ENCODE measurements at regions not wholly inside any gene's neighbourhood (a gene's known extent, or its start where the extent isn't known, plus 50 kb on each side); places are given as distances from the start of the nearest gene placed in this dataset.

DNA sequence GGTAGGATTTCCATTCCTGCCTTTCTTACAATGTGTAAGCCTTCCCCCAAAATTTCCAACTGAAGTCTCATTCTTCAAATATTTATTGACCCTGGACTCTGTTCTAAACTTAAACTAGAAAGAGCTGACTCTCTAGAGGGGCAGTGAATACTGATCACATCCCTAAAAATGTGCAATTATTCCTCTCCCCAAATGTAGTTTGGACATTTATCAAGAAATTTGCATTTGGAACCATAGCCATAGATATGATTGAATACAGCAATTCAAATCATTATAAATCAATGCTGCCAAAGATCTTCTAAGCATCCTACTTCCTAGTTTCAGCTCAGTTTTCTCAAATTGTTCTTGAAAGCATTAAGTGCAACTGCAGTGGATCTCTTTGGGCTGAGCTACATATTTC is 525.7 kb downstream of the RAB28 start:
- no peak overlapping the region for H3K4me3 ChIP-seq (ENCODE audit: low read depth, low read length)
- no peak overlapping the region for H3K27ac ChIP-seq (ENCODE audit: extremely low read depth, low read depth, low read length)
- TF ChIP-seq ZNF660 (tag by site-specific recombination; IDR thresholded peaks at IDR 0.05) (no peak), ZBTB48 (tag by site-specific recombination; IDR thresholded peaks at IDR 0.05) (no peak), FEZF1 (tag by site-specific recombination; IDR thresholded peaks at IDR 0.05) (no peak), ZNF701 (tag by site-specific recombination; IDR thresholded peaks at IDR 0.05) (no peak), MEIS1 (CRISPR knock-in tag; IDR thresholded peaks at IDR 0.05; ENCODE audit: borderline replicate concordance) (no peak), ZNF214 (tag by site-specific recombination; IDR thresholded peaks at IDR 0.05; ENCODE audit: borderline replicate concordance) (no peak), ZNF311 (tag by site-specific recombination; IDR thresholded peaks at IDR 0.05; ENCODE audit: borderline replicate concordance) (no peak), KLF9 (tag by site-specific recombination; IDR thresholded peaks at IDR 0.05; ENCODE audit: low read depth) (no peak), ZNF24 (tag by site-specific recombination; IDR thresholded peaks at IDR 0.05) (no peak), GLI2 (tag by site-specific recombination; IDR thresholded peaks at IDR 0.05; ENCODE audit: borderline replicate concordance, low read depth) (no peak), ZNF555 (tag by site-specific recombination; conservative IDR thresholded peaks at IDR 0.05) (no peak), ZEB2 (tag by site-specific recombination; IDR thresholded peaks at IDR 0.05) (no peak), HOXA7 (CRISPR knock-in tag; IDR thresholded peaks at IDR 0.05; ENCODE audit: borderline replicate concordance) (no peak)
- TF ChIP-seq, protein P1, sequence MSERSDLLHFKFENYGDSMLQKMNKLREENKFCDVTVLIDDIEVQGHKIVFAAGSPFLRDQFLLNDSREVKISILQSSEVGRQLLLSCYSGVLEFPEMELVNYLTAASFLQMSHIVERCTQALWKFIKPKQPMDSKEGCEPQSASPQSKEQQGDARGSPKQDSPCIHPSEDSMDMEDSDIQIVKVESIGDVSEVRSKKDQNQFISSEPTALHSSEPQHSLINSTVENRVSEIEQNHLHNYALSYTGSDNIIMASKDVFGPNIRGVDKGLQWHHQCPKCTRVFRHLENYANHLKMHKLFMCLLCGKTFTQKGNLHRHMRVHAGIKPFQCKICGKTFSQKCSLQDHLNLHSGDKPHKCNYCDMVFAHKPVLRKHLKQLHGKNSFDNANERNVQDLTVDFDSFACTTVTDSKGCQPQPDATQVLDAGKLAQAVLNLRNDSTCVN (tag by site-specific recombination; optimal IDR thresholded peaks at IDR 0.05), result no peak
- TF ChIP-seq, protein P2, sequence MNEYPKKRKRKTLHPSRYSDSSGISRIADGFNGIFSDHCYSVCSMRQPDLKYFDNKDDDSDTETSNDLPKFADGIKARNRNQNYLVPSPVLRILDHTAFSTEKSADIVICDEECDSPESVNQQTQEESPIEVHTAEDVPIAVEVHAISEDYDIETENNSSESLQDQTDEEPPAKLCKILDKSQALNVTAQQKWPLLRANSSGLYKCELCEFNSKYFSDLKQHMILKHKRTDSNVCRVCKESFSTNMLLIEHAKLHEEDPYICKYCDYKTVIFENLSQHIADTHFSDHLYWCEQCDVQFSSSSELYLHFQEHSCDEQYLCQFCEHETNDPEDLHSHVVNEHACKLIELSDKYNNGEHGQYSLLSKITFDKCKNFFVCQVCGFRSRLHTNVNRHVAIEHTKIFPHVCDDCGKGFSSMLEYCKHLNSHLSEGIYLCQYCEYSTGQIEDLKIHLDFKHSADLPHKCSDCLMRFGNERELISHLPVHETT (tag by site-specific recombination; IDR thresholded peaks at IDR 0.05), result no peak
- H3K4me1 ChIP-seq (ENCODE audit: control insufficient read depth, insufficient read depth, low read length), result no peaks in the 10 kb centered on the region
- H3K9me3 ChIP-seq (ENCODE audit: control insufficient read depth, insufficient read depth, low read depth, low read length), result no peaks in the 10 kb centered on the region
- POLR2A ChIA-PET, result no interaction called here
- no peaks in the 10 kb centered on the region for H3K36me3 ChIP-seq (ENCODE audit: control insufficient read depth in 2 of 2, insufficient read depth in 1 of 2, low read length in 2 of 2)
- CTCF ChIA-PET, result no interaction called here

DNA sequence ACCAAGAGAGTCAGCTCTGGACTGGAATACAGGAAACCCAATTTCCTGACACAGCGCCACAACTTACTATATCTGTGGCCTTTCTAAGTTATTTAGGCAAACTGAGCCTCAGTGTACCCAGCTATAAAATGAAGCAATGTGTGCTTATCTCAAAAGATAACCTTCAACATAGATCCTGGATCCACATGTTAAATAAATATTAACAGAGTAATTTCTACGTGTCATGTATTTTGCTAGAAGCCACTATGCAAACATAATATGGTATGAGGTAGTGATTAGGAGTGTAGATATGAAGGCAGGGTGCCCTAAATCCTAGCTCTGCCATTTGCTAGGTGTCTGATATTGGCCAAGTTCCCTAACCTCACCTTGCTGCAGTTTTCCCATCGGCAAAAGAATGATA is 527.0 kb downstream of the RAB28 start:
- no peaks in the 10 kb centered on the region for H3K4me1 ChIP-seq (ENCODE audit: control insufficient read depth, insufficient read depth, low read length)
- no peaks in the 10 kb centered on the region for H3K36me3 ChIP-seq (ENCODE audit: control insufficient read depth in 2 of 2, insufficient read depth in 1 of 2, low read length in 2 of 2)
- POLR2A ChIA-PET, result no interaction called here
- CTCF ChIA-PET, result no interaction called here
- no peak overlapping the region for H3K27ac ChIP-seq (ENCODE audit: extremely low read depth, low read depth, low read length)
- no peak overlapping the region for H3K4me3 ChIP-seq (ENCODE audit: low read depth, low read length)
- TF ChIP-seq ZNF707 (tag by site-specific recombination; IDR thresholded peaks at IDR 0.05) (no peak), SCRT1 (tag by site-specific recombination; IDR thresholded peaks at IDR 0.05; ENCODE audit: borderline replicate concordance) (no peak), TCF7L2 (IDR thresholded peaks at IDR 0.05; ENCODE audit: borderline replicate concordance, low read depth, low read length) (no peak), ZNF239 (tag by site-specific recombination; IDR thresholded peaks at IDR 0.05) (no peak), KLF7 (tag by site-specific recombination; IDR thresholded peaks at IDR 0.05; ENCODE audit: borderline replicate concordance) (no peak), ZNF624 (tag by site-specific recombination; IDR thresholded peaks at IDR 0.05) (no peak), ZNF211 (tag by site-specific recombination; IDR thresholded peaks at IDR 0.05; ENCODE audit: low read depth) (no peak), ZNF837 (tag by site-specific recombination; IDR thresholded peaks at IDR 0.05) (no peak), ZBTB48 (tag by site-specific recombination; IDR thresholded peaks at IDR 0.05) (no peak), ZNF324 (tag by site-specific recombination; IDR thresholded peaks at IDR 0.05) (no peak), GLIS2 (tag by site-specific recombination; IDR thresholded peaks at IDR 0.05) (no peak), HOXD13 (CRISPR knock-in tag; IDR thresholded peaks at IDR 0.05; ENCODE audit: borderline replicate concordance) (no peak), IKZF3 (tag by site-specific recombination; IDR thresholded peaks at IDR 0.05) (no peak), ZSCAN16 (tag by site-specific recombination; IDR thresholded peaks at IDR 0.05) (no peak)
- TF ChIP-seq, protein P3, sequence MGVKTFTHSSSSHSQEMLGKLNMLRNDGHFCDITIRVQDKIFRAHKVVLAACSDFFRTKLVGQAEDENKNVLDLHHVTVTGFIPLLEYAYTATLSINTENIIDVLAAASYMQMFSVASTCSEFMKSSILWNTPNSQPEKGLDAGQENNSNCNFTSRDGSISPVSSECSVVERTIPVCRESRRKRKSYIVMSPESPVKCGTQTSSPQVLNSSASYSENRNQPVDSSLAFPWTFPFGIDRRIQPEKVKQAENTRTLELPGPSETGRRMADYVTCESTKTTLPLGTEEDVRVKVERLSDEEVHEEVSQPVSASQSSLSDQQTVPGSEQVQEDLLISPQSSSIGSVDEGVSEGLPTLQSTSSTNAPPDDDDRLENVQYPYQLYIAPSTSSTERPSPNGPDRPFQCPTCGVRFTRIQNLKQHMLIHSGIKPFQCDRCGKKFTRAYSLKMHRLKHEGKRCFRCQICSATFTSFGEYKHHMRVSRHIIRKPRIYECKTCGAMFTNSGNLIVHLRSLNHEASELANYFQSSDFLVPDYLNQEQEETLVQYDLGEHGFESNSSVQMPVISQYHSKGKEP (tag by site-specific recombination; IDR thresholded peaks at IDR 0.05), result no peak
- TF ChIP-seq, protein P4, sequence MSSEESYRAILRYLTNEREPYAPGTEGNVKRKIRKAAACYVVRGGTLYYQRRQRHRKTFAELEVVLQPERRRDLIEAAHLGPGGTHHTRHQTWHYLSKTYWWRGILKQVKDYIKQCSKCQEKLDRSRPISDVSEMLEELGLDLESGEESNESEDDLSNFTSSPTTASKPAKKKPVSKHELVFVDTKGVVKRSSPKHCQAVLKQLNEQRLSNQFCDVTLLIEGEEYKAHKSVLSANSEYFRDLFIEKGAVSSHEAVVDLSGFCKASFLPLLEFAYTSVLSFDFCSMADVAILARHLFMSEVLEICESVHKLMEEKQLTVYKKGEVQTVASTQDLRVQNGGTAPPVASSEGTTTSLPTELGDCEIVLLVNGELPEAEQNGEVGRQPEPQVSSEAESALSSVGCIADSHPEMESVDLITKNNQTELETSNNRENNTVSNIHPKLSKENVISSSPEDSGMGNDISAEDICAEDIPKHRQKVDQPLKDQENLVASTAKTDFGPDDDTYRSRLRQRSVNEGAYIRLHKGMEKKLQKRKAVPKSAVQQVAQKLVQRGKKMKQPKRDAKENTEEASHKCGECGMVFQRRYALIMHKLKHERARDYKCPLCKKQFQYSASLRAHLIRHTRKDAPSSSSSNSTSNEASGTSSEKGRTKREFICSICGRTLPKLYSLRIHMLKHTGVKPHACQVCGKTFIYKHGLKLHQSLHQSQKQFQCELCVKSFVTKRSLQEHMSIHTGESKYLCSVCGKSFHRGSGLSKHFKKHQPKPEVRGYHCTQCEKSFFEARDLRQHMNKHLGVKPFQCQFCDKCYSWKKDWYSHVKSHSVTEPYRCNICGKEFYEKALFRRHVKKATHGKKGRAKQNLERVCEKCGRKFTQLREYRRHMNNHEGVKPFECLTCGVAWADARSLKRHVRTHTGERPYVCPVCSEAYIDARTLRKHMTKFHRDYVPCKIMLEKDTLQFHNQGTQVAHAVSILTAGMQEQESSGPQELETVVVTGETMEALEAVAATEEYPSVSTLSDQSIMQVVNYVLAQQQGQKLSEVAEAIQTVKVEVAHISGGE (tag by site-specific recombination; conservative IDR thresholded peaks at IDR 0.05; ENCODE audit: low read depth), result no peak
- no peaks in the 10 kb centered on the region for H3K9me3 ChIP-seq (ENCODE audit: control insufficient read depth, insufficient read depth, low read depth, low read length)
